ENCODE measurements at regions not wholly inside any gene's neighbourhood (a gene's known extent, or its start where the extent isn't known, plus 50 kb on each side); places are given as distances from the start of the nearest gene placed in this dataset.

GRCh38 chr7:109986701-109987100 is 1104.2 kb upstream of the LRRN3 start:
- Histone ChIP-seq H2BK5ac (ENCODE audit: low read depth, low read length, poor library complexity, severe bottlenecking) (no peak overlapping the region), H4K20me1 (ENCODE audit: insufficient read depth, low read length) (no peaks in the 10 kb centered on the region), H4K91ac (ENCODE audit: insufficient read depth, low read depth, low read length) (no peak overlapping the region), H2AK9ac (replicated peaks; ENCODE audit: low read depth, low read length, poor library complexity) (no peak overlapping the region), H3K36me3 (ENCODE audit: control insufficient read depth, insufficient read depth, low read length) (no peaks in the 10 kb centered on the region), H3K27me3 (ENCODE audit: control insufficient read depth, insufficient read depth, low read length) (no peaks in the 10 kb centered on the region), H3K4ac (ENCODE audit: low read depth, low read length) (no peak overlapping the region), H3K14ac (replicated peaks; ENCODE audit: low read depth, low read length) (no peak overlapping the region), H2AFZ (replicated peaks; ENCODE audit: low read length, poor library complexity) (no peak overlapping the region), H3K9me1 (ENCODE audit: insufficient read depth, low read length) (no peaks in the 10 kb centered on the region), H4K8ac (ENCODE audit: low read depth in 2 of 2, low read length in 2 of 2) (no peak overlapping the region), H3K4me1 (ENCODE audit: control insufficient read depth, insufficient read depth, low read length) (no peaks in the 10 kb centered on the region), H3K4me3 (ENCODE audit: insufficient read depth, low read depth, low read length) (no peak overlapping the region), H3K18ac (ENCODE audit: low read depth, low read length) (no peak overlapping the region), H2BK15ac (ENCODE audit: low read depth, low read length) (no peak overlapping the region), H3K27ac (ENCODE audit: insufficient read depth, low read length) (no peak overlapping the region), H3K4me2 (ENCODE audit: low read depth, low read length) (no peak overlapping the region), H3K79me1 (ENCODE audit: low read depth in 1 of 2, low read length in 2 of 2) (no peaks in the 10 kb centered on the region), H2BK20ac (ENCODE audit: low read depth, low read length) (no peak overlapping the region), H2BK120ac (ENCODE audit: low read depth, low read length) (no peak overlapping the region), H3K9me3 (ENCODE audit: control insufficient read depth, insufficient read depth, low read length) (peaks cover 2% of the 10 kb centered on the region; the same call in 1 of the 2 replicates), H3K56ac (ENCODE audit: extremely low read depth, insufficient read depth, low read length) (no peak overlapping the region), H2AK5ac (ENCODE audit: low read depth, low read length) (no peak overlapping the region), H3K23ac (ENCODE audit: low read depth, low read length) (no peak overlapping the region), H3K9ac (ENCODE audit: low read depth, low read length) (no peak overlapping the region), H4K5ac (ENCODE audit: low read depth, low read length) (no peak overlapping the region)
- in situ Hi-C loops (cut with MboI; ENCODE audit: low sequenced_read_pairs) = no loop called here
- no peak for ATAC-seq (ENCODE audit: low read depth)
- dilution Hi-C loops (cut with HindIII; ENCODE audit: low sequenced_read_pairs, unreplicated experiment) = no loop called here
- no peak for DNase-seq
- intact Hi-C loops (cut with micrococcal nuclease) = no loop called here
- WGBS, 2 experiments (ENCODE audit: extremely low coverage in 2 of 2, insufficient read length in 1 of 2) = no CpG with 5 or more reads among the region's 2 CpGs
- ChIA-PET CTCF (no interaction called here), POLR2A (ENCODE audit: unreplicated experiment) (no interaction called here)
- no TSS peak for BruUV-seq (replicated peaks)
- TF ChIP-seq BHLHE40 (IDR thresholded peaks at IDR 0.05; ENCODE audit: low read depth, low read length) (no peak), CEBPB (IDR thresholded peaks at IDR 0.05; ENCODE audit: low read depth, low read length) (no peak), USF2 (IDR thresholded peaks at IDR 0.05; ENCODE audit: low read depth, low read length) (no peak), MXI1 (IDR thresholded peaks at IDR 0.05; ENCODE audit: borderline replicate concordance, low read depth, low read length) (no peak), RFX5 (IDR thresholded peaks at IDR 0.05; ENCODE audit: low read depth, low read length) (no peak), POLR2A (IDR thresholded peaks at IDR 0.05; ENCODE audit: low read depth, low read length) (no peak), ELK1 (IDR thresholded peaks at IDR 0.05; ENCODE audit: borderline replicate concordance, low read depth, low read length) (no peak), SMC3 (IDR thresholded peaks at IDR 0.05; ENCODE audit: low read depth, low read length) (no peak), RCOR1 (IDR thresholded peaks at IDR 0.05; ENCODE audit: insufficient replicate concordance, low read length) (no peak), CHD1 (IDR thresholded peaks at IDR 0.05; ENCODE audit: low read depth, low read length) (no peak), FOS (IDR thresholded peaks at IDR 0.05; ENCODE audit: low read depth, low read length) (no peak), RAD21 (IDR thresholded peaks at IDR 0.05; ENCODE audit: low read length) (no peak), CTCF (conservative IDR thresholded peaks at IDR 0.05; ENCODE audit: low read depth, low read length) (no peak), MAZ (IDR thresholded peaks at IDR 0.05; ENCODE audit: borderline replicate concordance, low read depth, low read length) (no peak), MAFK (IDR thresholded peaks at IDR 0.05; ENCODE audit: low read depth, low read length) (no peak), NFE2L2 (IDR thresholded peaks at IDR 0.05; ENCODE audit: low read depth, low read length) (no peak)
